Stomach (tissue), 8 donors: ENCODE measurements at regions not wholly inside any gene's neighbourhood (a gene's known extent, or its start where the extent isn't known, plus 50 kb on each side); places are given as distances from the start of the nearest gene placed in this dataset.

ENCODE experiments used
- DNase-seq, 2 donors: peaks; one replicate each; pipeline versions ENCODE4 v3.0.0 to v3.0.0-alpha.2; 2013 to 2019
- H3K27ac ChIP-seq, 5 donors: fragments of 200-600 bp in 4 of 5; sonication (generic) in 4 of 5; one replicate each; pipeline ENCODE4 v1.5.1; 2013 to 2019; ENCODE audit warnings: mild to moderate bottlenecking in 1 of 5, moderate library complexity in 1 of 5
- H3K27me3 ChIP-seq, 3 donors: fragments of 200-600 bp; sonication (generic); one replicate each; pipeline ENCODE4 v1.5.1; 2017 to 2019; ENCODE audit warnings: mixed run types in 1 of 3
- H3K36me3 ChIP-seq, 4 donors: fragments of 200-600 bp; sonication (generic); 1 replicate in 3 of 4; 2 replicates in 1 of 4; pipeline ENCODE4 v1.5.1; 2016 to 2019
- H3K4me1 ChIP-seq, 4 donors: fragments of 200-600 bp; sonication (generic); one replicate each; pipeline ENCODE4 v1.5.1; 2016 to 2019
- H3K4me3 ChIP-seq, 4 donors: fragments of 200-600 bp; sonication (generic) in 3 of 4; one replicate each; pipeline ENCODE4 v1.5.1; 2016 to 2019; ENCODE audit warnings: mild to moderate bottlenecking in 1 of 4
- H3K9me3 ChIP-seq, 4 donors: fragments of 200-600 bp; sonication (generic); one replicate each; pipeline ENCODE4 v1.5.1; 2016 to 2019
- CTCF ChIP-seq, 7 experiments: fragments of 450-650 bp in 4 of 7; fragments of 200-600 bp in 3 of 7; sonication (generic) in 3 of 7; IDR thresholded peaks; one replicate each; pipeline ENCODE4 v1.5.1; 2016 to 2019; ENCODE audit warnings: antibody characterized with exemption in 7 of 7, control low read depth in 2 of 7, mild to moderate bottlenecking in 1 of 7
- EP300 ChIP-seq: sonication (generic); formaldehyde crosslinking; IDR thresholded peaks from one replicate; pipeline ENCODE4 v1.6.1; 2017; ENCODE audit warnings: antibody characterized with exemption
- POLR2A ChIP-seq, 4 donors: fragments of 450-650 bp; IDR thresholded peaks; one replicate each; pipeline ENCODE4 v1.6.1; 2016; ENCODE audit warnings: antibody characterized with exemption in 4 of 4, control low read depth in 2 of 4, mild to moderate bottlenecking in 1 of 4, moderate library complexity in 1 of 4
- POLR2AphosphoS5 ChIP-seq, 3 donors: sonication (generic); formaldehyde crosslinking; IDR thresholded peaks; one replicate each; pipeline ENCODE4 v1.6.1; 2016; ENCODE audit warnings: antibody characterized with exemption in 3 of 3
- WGBS, 5 donors: extraction: QIAGEN DNeasy Blood & Tissue Kit in 3 of 5; methylation state at CpG; one replicate each; pipeline versions ENCODE4 v1.1.5 to v1.1.7; 2013 to 2018; 5-methylcytosine and 5-hydroxymethylcytosine counted together
- intact Hi-C: fragments of 100-400 bp; cut with DNase I; formaldehyde crosslinking; loops from one replicate; pipeline ENCODE4 v1.15.1; 2023; ENCODE audit warnings: low total_unique reads
- donor health status: healthy with polysubstance abuse.
- donor health status: Bipolar disorder and iron deficiency.
- donor health status: healthy.

GRCh38 chr15:61509327-61509840 lies 280.3 kb upstream of the RORA start:
- H3K27ac ChIP-seq: no peak overlapping the region
- TF ChIP-seq EP300 (no peak), POLR2A (IDR thresholded peaks at IDR 0.05) (no peak), CTCF (IDR thresholded peaks at IDR 0.05) (no peak), POLR2AphosphoS5 (IDR thresholded peaks at IDR 0.05) (no peak)
- H3K9me3 ChIP-seq: no peaks in the 10 kb centered on the region
- H3K4me1 ChIP-seq: no peaks in the 10 kb centered on the region
- no peak overlapping the region for H3K4me3 ChIP-seq
- no peak for DNase-seq
- peaks cover 0 to 8% (median 0%) of the 10 kb centered on the region in 3 donors for H3K27me3 ChIP-seq
- WGBS, 5 donors: 63 to 79% (median 73%) methylated on average over 7 of the region's 7 CpGs
- no peaks in the 10 kb centered on the region for H3K36me3 ChIP-seq
- intact Hi-C loops: no loop called here

- no peak for TF ChIP-seq POLR2AphosphoS5 (IDR thresholded peaks at IDR 0.05)
- TF ChIP-seq CTCF (IDR thresholded peaks at IDR 0.05): no peak
- no peak for TF ChIP-seq EP300
- TF ChIP-seq POLR2A (IDR thresholded peaks at IDR 0.05): no peak
- no peaks in the 10 kb centered on the region for H3K9me3 ChIP-seq
- intact Hi-C loops: no loop called here
- H3K27me3 ChIP-seq: peaks cover 0 to 8% (median 0%) of the 10 kb centered on the region in 3 donors
- no peaks in the 10 kb centered on the region for H3K4me1 ChIP-seq
- H3K4me3 ChIP-seq: no peak overlapping the region
- H3K36me3 ChIP-seq: no peaks in the 10 kb centered on the region
- no peak for DNase-seq
- no peak overlapping the region for H3K27ac ChIP-seq
Observed at GRCh38 chr15:61503383-61503969, 274.4 kb upstream of the RORA start.

- DNase-seq: no peak
- Histone ChIP-seq H3K4me3 (no peak overlapping the region), H3K27ac (no peak overlapping the region), H3K27me3 (peaks cover 0 to 8% (median 0%) of the 10 kb centered on the region in 3 donors), H3K4me1 (no peaks in the 10 kb centered on the region), H3K36me3 (no peaks in the 10 kb centered on the region), H3K9me3 (no peaks in the 10 kb centered on the region)
- TF ChIP-seq CTCF (IDR thresholded peaks at IDR 0.05): no peak
- TF ChIP-seq POLR2A (IDR thresholded peaks at IDR 0.05): no peak
- TF ChIP-seq POLR2AphosphoS5 (IDR thresholded peaks at IDR 0.05): no peak
- TF ChIP-seq EP300: no peak
- intact Hi-C loops: no loop called here
- WGBS, 5 donors: 39 to 57% (median 47%) methylated on average over 12 of the region's 12 CpGs
Observed at GRCh38 chr15:61501815-61502389, 272.8 kb upstream of the RORA start.

GRCh38 chr15:61500951-61501620 lies 272.0 kb upstream of the RORA start:
- Histone ChIP-seq H3K36me3 (no peaks in the 10 kb centered on the region), H3K27ac (no peak overlapping the region), H3K9me3 (no peaks in the 10 kb centered on the region), H3K4me1 (no peaks in the 10 kb centered on the region), H3K27me3 (peaks cover 0 to 8% (median 0%) of the 10 kb centered on the region in 3 donors), H3K4me3 (no peak overlapping the region)
- TF ChIP-seq POLR2A (IDR thresholded peaks at IDR 0.05) (no peak), CTCF (IDR thresholded peaks at IDR 0.05) (no peak), POLR2AphosphoS5 (IDR thresholded peaks at IDR 0.05) (no peak), EP300 (no peak)
- intact Hi-C loops: no loop called here
- 68 to 78% (median 75%) methylated on average over 9 of the region's 9 CpGs for WGBS, 5 donors
- DNase-seq: no peak
